HG03097 (cell line): ENCODE measurements at regions not wholly inside any gene's neighbourhood (a gene's known extent, or its start where the extent isn't known, plus 50 kb on each side); places are given as distances from the start of the nearest gene placed in this dataset.

Source experiments
- ATAC-seq: cut with Tn5 transposase; IDR thresholded peaks from one replicate; pipeline ENCODE4 v1.9.1; 2021; ENCODE audit not compliant: unreplicated experiment, low FRiP score

GRCh38 chr9:105859428-105860091 lies 165.2 kb downstream of the TMEM38B start:
- no peak for ATAC-seq

- ATAC-seq: no peak
Observed at GRCh38 chr9:105860516-105860915, 166.2 kb downstream of the TMEM38B start.

GRCh38 chr9:105861972-105862371 lies 167.6 kb downstream of the TMEM38B start:
- ATAC-seq: no peak

- no peak for ATAC-seq
Observed at GRCh38 chr9:105864248-105864898, 170.0 kb downstream of the TMEM38B start.

- ATAC-seq: no peak
Observed at GRCh38 chr9:105865285-105865684, 170.9 kb downstream of the TMEM38B start.

- ATAC-seq: no peak
Observed at GRCh38 chr9:105871540-105871939, 177.2 kb downstream of the TMEM38B start.

GRCh38 chr9:105873801-105874200 lies 179.5 kb downstream of the TMEM38B start:
- ATAC-seq: no peak

- ATAC-seq: peak; percentile 87
Observed at GRCh38 chr9:105877721-105878120, 183.4 kb downstream of the TMEM38B start.

GRCh38 chr9:105879181-105879580 lies 184.8 kb downstream of the TMEM38B start:
- ATAC-seq: no peak

- ATAC-seq: no peak
Observed at GRCh38 chr9:105880517-105880916, 186.2 kb downstream of the TMEM38B start.

- no peak for ATAC-seq
Observed at GRCh38 chr9:105881021-105881420, 186.7 kb downstream of the TMEM38B start.

- peak; percentile 44 for ATAC-seq
Observed at GRCh38 chr9:105881654-105882349, 187.5 kb downstream of the TMEM38B start.

GRCh38 chr9:105883847-105884246 lies 189.5 kb downstream of the TMEM38B start:
- peak; percentile 87 for ATAC-seq

- no peak for ATAC-seq
Observed at GRCh38 chr9:105884416-105884815, 190.1 kb downstream of the TMEM38B start.

- no peak for ATAC-seq
Observed at GRCh38 chr9:105886136-105886535, 191.8 kb downstream of the TMEM38B start.

- ATAC-seq: no peak
Observed at GRCh38 chr9:105887679-105888078, 193.3 kb downstream of the TMEM38B start.

GRCh38 chr9:105890046-105890822 lies 195.9 kb downstream of the TMEM38B start:
- no peak for ATAC-seq

GRCh38 chr9:105900123-105900522 lies 205.8 kb downstream of the TMEM38B start:
- no peak for ATAC-seq

GRCh38 chr9:105901514-105902109 lies 207.3 kb downstream of the TMEM38B start:
- peak; percentile 65 for ATAC-seq

- ATAC-seq: no peak
Observed at GRCh38 chr9:105908069-105908468, 213.7 kb downstream of the TMEM38B start.
